HS-5 (cell line): ENCODE measurements at regions not wholly inside any gene's neighbourhood (a gene's known extent, or its start where the extent isn't known, plus 50 kb on each side); places are given as distances from the start of the nearest gene placed in this dataset.
"Not testable (repeated sequence)": the region's sequence is repeated elsewhere in the genome, so short reads cannot be mapped to it uniquely, and the experiment has no call there.

Experiments used
- DNase-seq: peaks from one replicate; pipeline ENCODE4 v3.0.0-alpha.2; 2012; ENCODE audit warnings: low read depth

DNA sequence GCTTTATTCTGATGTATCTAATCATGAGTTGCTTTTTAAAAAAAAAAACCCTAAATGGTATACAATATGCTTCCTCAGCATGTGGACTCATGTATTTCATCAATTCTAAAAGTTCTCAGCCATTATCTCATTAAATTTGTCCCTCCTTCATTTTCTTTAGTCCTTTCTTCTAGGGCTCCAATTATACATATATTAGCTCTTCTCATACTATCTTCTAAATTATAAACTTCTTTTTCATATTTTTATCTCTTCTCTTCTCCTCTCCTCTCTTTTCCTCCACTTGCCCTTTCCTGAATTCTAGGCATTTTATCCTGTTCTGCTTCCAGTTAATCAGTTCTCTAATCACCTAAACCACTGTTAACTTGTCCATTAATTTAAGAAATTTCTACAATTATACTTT, 55.0 kb upstream of the IL33 start:
- DNase-seq: no peak

DNA sequence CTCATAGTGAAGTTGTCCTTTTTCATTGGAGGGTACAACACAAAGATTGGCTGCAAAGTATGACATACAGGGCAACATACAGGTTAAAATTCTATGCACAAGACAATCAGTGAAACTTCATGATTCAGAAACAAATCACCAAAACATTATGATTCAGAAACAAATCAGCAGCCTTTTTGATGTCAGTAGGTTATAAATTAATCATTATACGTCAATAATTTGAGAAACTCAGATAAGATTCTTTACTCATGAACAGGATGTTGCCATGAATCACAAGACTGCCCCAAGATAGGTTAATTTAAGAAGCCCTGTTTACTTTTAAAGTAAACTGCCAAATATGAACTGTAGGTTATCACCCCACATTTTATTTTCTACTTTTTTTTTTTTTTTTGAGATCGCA, 62.2 kb upstream of the IL33 start:
- peak; percentile 58 for DNase-seq

DNA sequence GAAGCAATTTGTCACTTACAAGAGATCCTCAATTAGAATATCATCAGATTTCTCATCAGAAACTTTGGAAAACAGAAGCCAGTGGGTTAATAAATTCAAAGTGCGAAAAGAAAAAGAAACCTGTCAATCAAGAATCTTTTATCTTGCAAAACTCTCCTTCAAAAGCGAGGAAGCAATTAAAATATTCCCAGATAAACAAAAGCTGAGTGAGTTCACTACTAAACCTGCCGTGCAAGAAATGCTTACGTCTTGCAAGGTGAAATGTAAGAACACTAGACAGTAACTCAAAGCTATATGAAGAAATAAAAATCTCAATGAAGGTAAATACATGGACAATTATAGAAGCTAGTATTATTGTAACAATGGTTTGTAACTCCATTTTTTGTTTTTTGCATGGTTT, 62.8 kb upstream of the IL33 start:
- no peak for DNase-seq

GRCh38 chr9:6150483-6150882, 65.1 kb upstream of the IL33 start:
- DNase-seq: no peak

DNA sequence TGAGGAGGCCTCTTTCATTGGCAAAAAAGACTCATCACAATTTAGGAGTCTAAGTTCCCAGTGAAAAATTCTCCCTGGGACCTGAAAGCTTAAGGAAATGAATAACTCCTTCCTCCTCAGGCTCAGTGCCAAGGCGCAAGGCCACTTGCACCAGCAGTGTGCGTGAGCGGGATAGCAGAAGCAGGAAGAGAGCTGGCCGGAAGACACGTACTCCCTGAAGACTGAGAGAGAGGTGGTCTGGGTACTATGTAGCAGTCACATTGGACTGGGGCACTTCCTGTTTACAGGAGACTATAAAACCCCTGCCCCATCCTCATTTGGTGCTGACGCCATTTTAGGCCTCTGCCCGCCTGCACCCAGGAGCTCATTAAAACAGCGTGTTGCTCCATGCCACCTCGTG, 66.3 kb upstream of the IL33 start:
- DNase-seq: no peak

GRCh38 chr9:6147846-6148245, 67.8 kb upstream of the IL33 start:
- DNase-seq: no peak

DNA sequence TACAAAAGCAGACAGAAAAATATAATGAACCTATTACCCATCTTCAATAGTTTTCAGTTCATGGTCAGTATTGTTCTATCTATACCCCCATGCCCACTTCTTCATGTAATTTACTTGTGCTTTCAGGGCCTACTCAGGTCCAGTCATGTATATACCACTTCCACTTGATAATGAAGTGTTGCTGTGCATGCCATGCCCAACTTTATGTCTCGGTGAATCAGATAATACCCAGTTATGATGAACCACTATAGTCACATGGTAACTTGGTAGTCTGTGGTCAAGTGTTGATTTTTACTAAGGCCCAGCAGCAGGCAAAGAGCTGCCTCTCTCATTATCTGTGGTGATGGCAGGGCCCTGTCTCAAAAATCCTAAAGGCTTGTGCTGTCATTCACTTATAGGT, 70.7 kb upstream of the IL33 start:
- DNase-seq: no peak

GRCh38 chr9:6142799-6143454, 72.7 kb upstream of the IL33 start:
- DNase-seq: no peak

GRCh38 chr9:6135780-6136179, 79.8 kb upstream of the IL33 start:
- DNase-seq: not testable (repeated sequence)

DNA sequence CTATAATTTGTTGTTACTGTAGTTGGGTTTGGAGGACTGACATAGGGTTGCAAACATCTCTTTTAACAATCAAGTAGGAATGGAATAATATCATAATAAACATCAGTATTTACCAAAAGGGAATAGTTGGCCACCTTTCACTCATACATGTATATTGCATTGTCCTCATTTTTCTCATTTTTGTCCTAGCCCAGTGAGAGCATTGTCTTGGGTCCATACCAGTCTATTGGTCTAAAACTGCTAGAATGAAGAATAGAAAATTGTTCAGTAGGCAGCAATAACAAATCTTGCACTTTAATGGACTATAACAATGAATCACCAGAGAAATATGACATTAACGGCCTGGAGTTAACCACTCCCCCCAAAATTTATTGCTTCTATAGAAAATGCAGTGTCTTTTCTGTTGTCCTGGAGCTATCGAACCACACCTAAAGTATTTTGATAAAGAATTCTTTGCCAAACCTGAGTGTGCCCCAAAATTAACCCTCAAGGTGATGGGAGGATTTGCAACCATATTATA, 80.9 kb upstream of the IL33 start:
- DNase-seq: no peak

GRCh38 chr9:6133346-6134063, 82.1 kb upstream of the IL33 start:
- peak; percentile 37 for DNase-seq

GRCh38 chr9:6132650-6133049, 83.0 kb upstream of the IL33 start:
- DNase-seq: no peak

- no peak for DNase-seq
Observed at GRCh38 chr9:6128030-6128429, 87.6 kb upstream of the IL33 start.

GRCh38 chr9:6126377-6126776, 89.2 kb upstream of the IL33 start:
- DNase-seq: no peak

GRCh38 chr9:6123416-6123815, 92.2 kb upstream of the IL33 start:
- DNase-seq: no peak

DNA sequence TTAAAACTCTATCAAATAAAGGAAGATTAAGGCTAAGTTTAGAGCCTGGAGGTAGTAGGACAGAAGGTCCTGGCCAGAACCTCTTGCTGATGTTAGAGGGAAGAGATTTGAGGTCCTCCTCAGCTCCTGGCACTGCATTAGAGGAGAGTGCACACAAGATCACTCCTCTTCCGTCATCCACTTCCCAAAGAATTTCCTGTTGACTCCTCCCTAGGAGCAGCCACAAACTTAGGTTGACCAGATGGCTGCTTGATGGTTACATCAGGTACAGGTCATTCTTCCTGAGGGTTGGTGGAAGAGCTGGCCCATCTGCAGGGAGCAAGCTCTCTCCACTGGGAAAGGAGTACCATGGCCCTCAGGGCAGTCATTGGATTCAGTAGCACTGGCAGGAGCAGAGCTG, 93.9 kb upstream of the IL33 start:
- no peak for DNase-seq

- DNase-seq: no peak
Observed at GRCh38 chr9:6114424-6114823, 99.0 kb upstream of the RANBP6 start.

DNA sequence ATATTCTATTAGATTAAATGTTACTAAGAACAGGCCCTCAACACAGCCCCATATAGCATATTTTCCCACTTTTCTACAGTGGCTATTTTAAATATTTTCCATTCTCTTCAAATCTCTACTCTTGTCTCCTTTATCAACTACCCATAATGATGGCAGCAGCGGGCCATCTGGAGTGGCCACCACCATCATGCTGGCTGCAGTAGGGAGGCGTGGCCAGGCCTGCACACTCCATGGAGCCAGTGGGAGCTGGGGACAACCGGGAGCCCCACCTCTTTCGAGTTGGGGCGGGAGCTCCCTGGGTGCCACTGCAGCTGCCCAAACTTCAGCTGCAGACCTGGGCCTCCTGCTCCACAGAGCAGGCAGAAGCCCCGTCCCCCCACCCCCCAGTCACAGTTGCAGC, 98.4 kb upstream of the RANBP6 start:
- no peak for DNase-seq

DNA sequence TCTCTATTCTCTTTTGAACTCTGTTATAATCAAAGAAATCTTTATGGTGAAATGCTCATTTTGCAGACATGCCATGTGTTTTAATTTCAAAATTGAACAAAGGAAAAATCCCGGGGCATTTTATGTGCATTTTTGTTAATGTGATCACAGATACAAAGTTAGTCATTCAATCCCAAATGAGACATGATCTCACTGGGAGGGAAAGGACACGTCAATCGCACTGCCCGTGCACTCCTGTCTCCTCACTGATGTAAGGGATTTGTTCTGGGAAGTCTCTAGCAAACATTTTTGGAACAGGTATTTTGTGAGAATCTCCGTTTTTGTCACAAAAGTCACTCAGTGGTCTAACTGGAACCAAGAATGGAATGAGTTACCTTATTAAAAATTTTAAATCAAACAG, 97.9 kb upstream of the RANBP6 start:
- DNase-seq: no peak

- no peak for DNase-seq
Observed at GRCh38 chr9:6109986-6110385, 94.6 kb upstream of the RANBP6 start.

- DNase-seq: no peak
Observed at GRCh38 chr9:6109571-6109970, 94.1 kb upstream of the RANBP6 start.

DNA sequence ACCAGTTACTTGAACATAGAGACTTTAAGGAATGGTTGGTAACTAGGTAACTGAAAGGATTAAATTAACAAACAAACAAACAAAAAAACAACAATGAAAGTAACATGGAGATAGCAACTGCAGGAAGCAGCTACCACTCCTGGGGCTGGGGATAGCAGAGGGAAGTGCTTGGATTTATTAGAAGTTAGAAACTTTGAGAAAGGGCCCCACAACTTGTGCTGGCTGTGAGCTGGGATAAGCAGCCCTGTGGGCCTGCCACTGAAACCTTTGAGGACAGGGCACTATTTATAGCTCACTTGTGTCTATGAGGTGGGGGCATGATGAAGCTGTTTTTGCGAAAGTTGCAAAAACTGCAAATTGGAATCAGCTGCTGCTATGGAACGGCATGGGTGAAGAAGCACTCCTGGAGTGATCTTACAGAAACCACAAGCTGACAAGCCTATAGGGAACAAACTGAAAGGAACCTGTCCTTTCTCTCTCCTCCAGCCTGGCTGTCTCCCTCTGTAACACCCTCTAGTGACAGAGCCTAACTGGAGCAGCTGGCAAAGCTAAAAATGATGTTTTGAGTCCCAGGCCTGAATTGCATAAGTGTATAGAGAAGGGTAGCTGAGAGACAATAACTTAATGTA, 91.4 kb upstream of the RANBP6 start:
- DNase-seq: no peak

DNA sequence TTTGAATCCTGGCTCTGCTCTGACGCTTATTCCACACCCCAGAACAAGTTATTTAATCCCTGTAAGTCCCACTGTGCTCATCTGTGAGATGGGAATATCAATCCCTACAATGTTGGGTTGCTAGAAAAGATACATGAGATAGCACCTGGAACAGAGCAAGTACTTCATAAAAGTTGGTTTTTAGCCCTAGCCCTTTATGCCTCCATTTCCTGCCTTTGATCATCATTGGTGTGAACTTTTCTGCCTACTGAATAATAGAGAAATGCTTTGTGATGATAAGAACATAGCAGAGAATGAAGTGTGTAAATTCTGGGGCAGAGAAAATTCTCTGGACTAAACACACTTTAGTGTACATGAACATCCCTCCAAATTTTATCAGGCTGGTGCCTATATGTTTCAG, 90.3 kb upstream of the RANBP6 start:
- DNase-seq: no peak
